HepG2 (cell line): ENCODE measurements at regions not wholly inside any gene's neighbourhood (a gene's known extent, or its start where the extent isn't known, plus 50 kb on each side); places are given as distances from the start of the nearest gene placed in this dataset.
A peak's percentile ranks its signal among the peaks of the same experiment; 100 is the strongest.

ENCODE experiments used
- FOXA1 ChIP-seq, 2 experiments: fragments of 450-650 bp in 1 of 2; sonication (generic) in 1 of 2; formaldehyde crosslinking in 1 of 2; IDR thresholded peaks; 2 replicates each; pipeline versions ENCODE4 v1.4.0 to v1.6.1; 2016 to 2020; ENCODE audit warnings: missing genetic modification reagents in 1 of 2
- FOXP1 ChIP-seq, 2 experiments: fragments of 450-650 bp in 1 of 2; IDR thresholded peaks; 2 replicates each; pipeline ENCODE4 v1.6.1; 2017 to 2018; ENCODE audit warnings: antibody characterized with exemption in 1 of 2
- GATAD2A ChIP-seq: IDR thresholded peaks from 2 replicates; pipeline ENCODE4 v1.6.1; 2016
- HHEX ChIP-seq: IDR thresholded peaks from 2 replicates; pipeline ENCODE4 v1.6.1; 2016; ENCODE audit warnings: control low read depth
- HNRNPL ChIP-seq: fragments of 200-400 bp; formaldehyde crosslinking; IDR thresholded peaks from 2 replicates; pipeline ENCODE4 v1.6.1; 2017; ENCODE audit warnings: mild to moderate bottlenecking, low read depth, low read length
- ONECUT2 ChIP-seq: sonication (generic); formaldehyde crosslinking; IDR thresholded peaks from 2 replicates; pipeline ENCODE4 v1.4.0; 2020; ENCODE audit warnings: missing genetic modification reagents
- PRPF4 ChIP-seq: fragments of 200-400 bp; formaldehyde crosslinking; IDR thresholded peaks from 2 replicates; pipeline ENCODE4 v1.6.1; 2016; ENCODE audit warnings: low read length, low read depth; ENCODE audit not compliant: poor library complexity, severe bottlenecking
- SOX5 ChIP-seq: IDR thresholded peaks from 2 replicates; pipeline ENCODE4 v1.6.1; 2016; ENCODE audit warnings: borderline replicate concordance
- TBX2 ChIP-seq: sonication (generic); formaldehyde crosslinking; IDR thresholded peaks from 2 replicates; pipeline ENCODE4 v1.5.0; 2020; ENCODE audit warnings: missing genetic modification reagents, mild to moderate bottlenecking, borderline replicate concordance
- TP53 ChIP-seq: sonication (generic); formaldehyde crosslinking; conservative IDR thresholded peaks from 2 replicates; pipeline ENCODE4 v1.4.0; 2020; ENCODE audit warnings: missing genetic modification reagents
- ZNF205 ChIP-seq: IDR thresholded peaks from 2 replicates; pipeline ENCODE4 v1.6.1; 2018; ENCODE audit warnings: missing biosample characterization, missing genetic modification reagents
- ZNF260 ChIP-seq: sonication (generic); formaldehyde crosslinking; IDR thresholded peaks from 2 replicates; pipeline ENCODE4 v1.4.0; 2020; ENCODE audit warnings: missing genetic modification reagents, low read depth, mild to moderate bottlenecking, borderline replicate concordance
- ZNF367 ChIP-seq: sonication (generic); formaldehyde crosslinking; IDR thresholded peaks from 2 replicates; pipeline ENCODE4 v1.4.0; 2020; ENCODE audit warnings: missing genetic modification reagents, borderline replicate concordance
- ZNF709 ChIP-seq: sonication (generic); formaldehyde crosslinking; IDR thresholded peaks from 2 replicates; pipeline ENCODE4 v1.5.0; 2020; ENCODE audit warnings: mild to moderate bottlenecking, missing genetic modification reagents
- TF ChIP-seq, protein P1 (sequence below): sonication (generic); formaldehyde crosslinking; conservative IDR thresholded peaks from 2 replicates; pipeline ENCODE4 v1.4.0; 2020; ENCODE audit warnings: mild to moderate bottlenecking, missing genetic modification reagents, moderate library complexity
- TF ChIP-seq, protein P2 (sequence below): sonication (generic); formaldehyde crosslinking; IDR thresholded peaks from 2 replicates; pipeline ENCODE4 v1.4.0; 2020; ENCODE audit warnings: mild to moderate bottlenecking, missing genetic modification reagents, borderline replicate concordance
- TF ChIP-seq, protein P3 (sequence below): sonication (generic); formaldehyde crosslinking; IDR thresholded peaks from 2 replicates; pipeline ENCODE4 v1.8.1; 2022; ENCODE audit warnings: low read depth, mild to moderate bottlenecking, missing genetic modification reagents
- TF ChIP-seq, protein P4 (sequence below): IDR thresholded peaks from 2 replicates; pipeline ENCODE4 v1.6.1; 2016; ENCODE audit warnings: low read depth, borderline replicate concordance

DNA sequence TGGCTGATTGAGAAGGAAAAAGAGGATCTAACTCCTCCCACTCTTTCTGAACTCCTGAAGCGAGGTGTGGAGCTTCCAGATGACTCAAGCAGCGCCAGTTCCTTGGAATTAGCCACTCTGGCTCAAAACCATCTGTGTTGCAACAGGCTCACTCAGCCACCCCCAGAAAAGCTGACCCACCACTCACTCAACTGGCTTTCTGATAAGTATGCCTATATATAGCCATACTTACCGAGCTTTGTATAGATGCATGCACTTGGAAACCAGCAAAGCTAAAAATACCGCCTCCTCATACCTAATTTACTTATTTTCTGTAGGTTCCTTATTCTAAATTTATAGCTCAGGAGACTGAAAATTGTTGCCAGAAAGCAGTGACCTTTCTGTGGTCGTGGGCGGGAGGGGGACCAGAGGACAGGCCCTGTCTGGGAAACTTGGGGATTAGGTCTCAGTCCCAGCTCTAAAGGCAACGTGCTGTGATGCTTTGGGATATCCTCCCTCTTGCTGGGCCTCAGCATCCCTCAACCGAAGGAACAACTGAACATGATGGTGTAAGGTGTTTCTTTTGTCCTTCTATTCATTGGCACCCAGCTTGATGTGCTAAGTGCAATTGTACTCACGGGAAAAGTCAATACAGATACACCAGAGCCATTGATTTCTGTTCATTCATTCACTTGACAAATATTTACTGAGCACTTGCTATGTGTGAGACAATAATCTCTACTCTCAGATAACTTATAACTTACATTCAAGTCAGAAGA, 65.7 kb downstream of the NENF start (continued):
- TF ChIP-seq, protein P1, sequence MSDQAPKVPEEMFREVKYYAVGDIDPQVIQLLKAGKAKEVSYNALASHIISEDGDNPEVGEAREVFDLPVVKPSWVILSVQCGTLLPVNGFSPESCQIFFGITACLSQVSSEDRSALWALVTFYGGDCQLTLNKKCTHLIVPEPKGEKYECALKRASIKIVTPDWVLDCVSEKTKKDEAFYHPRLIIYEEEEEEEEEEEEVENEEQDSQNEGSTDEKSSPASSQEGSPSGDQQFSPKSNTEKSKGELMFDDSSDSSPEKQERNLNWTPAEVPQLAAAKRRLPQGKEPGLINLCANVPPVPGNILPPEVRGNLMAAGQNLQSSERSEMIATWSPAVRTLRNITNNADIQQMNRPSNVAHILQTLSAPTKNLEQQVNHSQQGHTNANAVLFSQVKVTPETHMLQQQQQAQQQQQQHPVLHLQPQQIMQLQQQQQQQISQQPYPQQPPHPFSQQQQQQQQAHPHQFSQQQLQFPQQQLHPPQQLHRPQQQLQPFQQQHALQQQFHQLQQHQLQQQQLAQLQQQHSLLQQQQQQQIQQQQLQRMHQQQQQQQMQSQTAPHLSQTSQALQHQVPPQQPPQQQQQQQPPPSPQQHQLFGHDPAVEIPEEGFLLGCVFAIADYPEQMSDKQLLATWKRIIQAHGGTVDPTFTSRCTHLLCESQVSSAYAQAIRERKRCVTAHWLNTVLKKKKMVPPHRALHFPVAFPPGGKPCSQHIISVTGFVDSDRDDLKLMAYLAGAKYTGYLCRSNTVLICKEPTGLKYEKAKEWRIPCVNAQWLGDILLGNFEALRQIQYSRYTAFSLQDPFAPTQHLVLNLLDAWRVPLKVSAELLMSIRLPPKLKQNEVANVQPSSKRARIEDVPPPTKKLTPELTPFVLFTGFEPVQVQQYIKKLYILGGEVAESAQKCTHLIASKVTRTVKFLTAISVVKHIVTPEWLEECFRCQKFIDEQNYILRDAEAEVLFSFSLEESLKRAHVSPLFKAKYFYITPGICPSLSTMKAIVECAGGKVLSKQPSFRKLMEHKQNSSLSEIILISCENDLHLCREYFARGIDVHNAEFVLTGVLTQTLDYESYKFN = no peak
- TF ChIP-seq FOXA1 (IDR thresholded peaks at IDR 0.05) (0 out of 2 replicates have a peak, but pooled peaks have one; percentile 31), FOXA1 (CRISPR knock-in tag; IDR thresholded peaks at IDR 0.05) (0 out of 2 replicates have a peak, but pooled peaks have one; percentile 14), FOXP1 (IDR thresholded peaks at IDR 0.05) (no peak), FOXP1 (CRISPR knock-in tag; IDR thresholded peaks at IDR 0.05) (peak; percentile 36; the same call in 1 of the 2 replicates), ZNF709 (no peak), TBX2 (peak; percentile 48; the same call in 1 of the 2 replicates), ZNF367 (no peak), GATAD2A (peak; percentile 48; the same call in 1 of the 2 replicates), ZNF260 (CRISPR knock-in tag) (no peak), SOX5 (CRISPR knock-in tag) (peak; percentile 79; the same call in 1 of the 2 replicates), HHEX (CRISPR knock-in tag) (peak; percentile 96), ONECUT2 (CRISPR knock-in tag) (peak; percentile 67; the same call in 1 of the 2 replicates), PRPF4 (no peak), TP53 (CRISPR knock-in tag) (no peak), HNRNPL (no peak), ZNF205 (CRISPR knock-in tag) (peak; percentile 94)
- TF ChIP-seq, protein P2, sequence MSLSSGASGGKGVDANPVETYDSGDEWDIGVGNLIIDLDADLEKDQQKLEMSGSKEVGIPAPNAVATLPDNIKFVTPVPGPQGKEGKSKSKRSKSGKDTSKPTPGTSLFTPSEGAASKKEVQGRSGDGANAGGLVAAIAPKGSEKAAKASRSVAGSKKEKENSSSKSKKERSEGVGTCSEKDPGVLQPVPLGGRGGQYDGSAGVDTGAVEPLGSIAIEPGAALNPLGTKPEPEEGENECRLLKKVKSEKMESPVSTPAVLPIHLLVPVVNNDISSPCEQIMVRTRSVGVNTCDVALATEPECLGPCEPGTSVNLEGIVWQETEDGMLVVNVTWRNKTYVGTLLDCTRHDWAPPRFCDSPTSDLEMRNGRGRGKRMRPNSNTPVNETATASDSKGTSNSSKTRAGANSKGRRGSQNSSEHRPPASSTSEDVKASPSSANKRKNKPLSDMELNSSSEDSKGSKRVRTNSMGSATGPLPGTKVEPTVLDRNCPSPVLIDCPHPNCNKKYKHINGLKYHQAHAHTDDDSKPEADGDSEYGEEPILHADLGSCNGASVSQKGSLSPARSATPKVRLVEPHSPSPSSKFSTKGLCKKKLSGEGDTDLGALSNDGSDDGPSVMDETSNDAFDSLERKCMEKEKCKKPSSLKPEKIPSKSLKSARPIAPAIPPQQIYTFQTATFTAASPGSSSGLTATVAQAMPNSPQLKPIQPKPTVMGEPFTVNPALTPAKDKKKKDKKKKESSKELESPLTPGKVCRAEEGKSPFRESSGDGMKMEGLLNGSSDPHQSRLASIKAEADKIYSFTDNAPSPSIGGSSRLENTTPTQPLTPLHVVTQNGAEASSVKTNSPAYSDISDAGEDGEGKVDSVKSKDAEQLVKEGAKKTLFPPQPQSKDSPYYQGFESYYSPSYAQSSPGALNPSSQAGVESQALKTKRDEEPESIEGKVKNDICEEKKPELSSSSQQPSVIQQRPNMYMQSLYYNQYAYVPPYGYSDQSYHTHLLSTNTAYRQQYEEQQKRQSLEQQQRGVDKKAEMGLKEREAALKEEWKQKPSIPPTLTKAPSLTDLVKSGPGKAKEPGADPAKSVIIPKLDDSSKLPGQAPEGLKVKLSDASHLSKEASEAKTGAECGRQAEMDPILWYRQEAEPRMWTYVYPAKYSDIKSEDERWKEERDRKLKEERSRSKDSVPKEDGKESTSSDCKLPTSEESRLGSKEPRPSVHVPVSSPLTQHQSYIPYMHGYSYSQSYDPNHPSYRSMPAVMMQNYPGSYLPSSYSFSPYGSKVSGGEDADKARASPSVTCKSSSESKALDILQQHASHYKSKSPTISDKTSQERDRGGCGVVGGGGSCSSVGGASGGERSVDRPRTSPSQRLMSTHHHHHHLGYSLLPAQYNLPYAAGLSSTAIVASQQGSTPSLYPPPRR (CRISPR knock-in tag) = 0 out of 2 replicates have a peak, but pooled peaks have one; percentile 17
- TF ChIP-seq, protein P3, sequence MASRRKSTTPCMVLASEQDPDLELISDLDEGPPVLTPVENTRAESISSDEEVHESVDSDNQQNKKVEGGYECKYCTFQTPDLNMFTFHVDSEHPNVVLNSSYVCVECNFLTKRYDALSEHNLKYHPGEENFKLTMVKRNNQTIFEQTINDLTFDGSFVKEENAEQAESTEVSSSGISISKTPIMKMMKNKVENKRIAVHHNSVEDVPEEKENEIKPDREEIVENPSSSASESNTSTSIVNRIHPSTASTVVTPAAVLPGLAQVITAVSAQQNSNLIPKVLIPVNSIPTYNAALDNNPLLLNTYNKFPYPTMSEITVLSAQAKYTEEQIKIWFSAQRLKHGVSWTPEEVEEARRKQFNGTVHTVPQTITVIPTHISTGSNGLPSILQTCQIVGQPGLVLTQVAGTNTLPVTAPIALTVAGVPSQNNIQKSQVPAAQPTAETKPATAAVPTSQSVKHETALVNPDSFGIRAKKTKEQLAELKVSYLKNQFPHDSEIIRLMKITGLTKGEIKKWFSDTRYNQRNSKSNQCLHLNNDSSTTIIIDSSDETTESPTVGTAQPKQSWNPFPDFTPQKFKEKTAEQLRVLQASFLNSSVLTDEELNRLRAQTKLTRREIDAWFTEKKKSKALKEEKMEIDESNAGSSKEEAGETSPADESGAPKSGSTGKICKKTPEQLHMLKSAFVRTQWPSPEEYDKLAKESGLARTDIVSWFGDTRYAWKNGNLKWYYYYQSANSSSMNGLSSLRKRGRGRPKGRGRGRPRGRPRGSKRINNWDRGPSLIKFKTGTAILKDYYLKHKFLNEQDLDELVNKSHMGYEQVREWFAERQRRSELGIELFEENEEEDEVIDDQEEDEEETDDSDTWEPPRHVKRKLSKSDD (CRISPR knock-in tag) = no peak
- TF ChIP-seq, protein P4, sequence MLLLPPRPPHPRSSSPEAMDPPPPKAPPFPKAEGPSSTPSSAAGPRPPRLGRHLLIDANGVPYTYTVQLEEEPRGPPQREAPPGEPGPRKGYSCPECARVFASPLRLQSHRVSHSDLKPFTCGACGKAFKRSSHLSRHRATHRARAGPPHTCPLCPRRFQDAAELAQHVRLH (CRISPR knock-in tag) = no peak
